ENCODE measurements at regions not wholly inside any gene's neighbourhood (a gene's known extent, or its start where the extent isn't known, plus 50 kb on each side); places are given as distances from the start of the nearest gene placed in this dataset.

DNA sequence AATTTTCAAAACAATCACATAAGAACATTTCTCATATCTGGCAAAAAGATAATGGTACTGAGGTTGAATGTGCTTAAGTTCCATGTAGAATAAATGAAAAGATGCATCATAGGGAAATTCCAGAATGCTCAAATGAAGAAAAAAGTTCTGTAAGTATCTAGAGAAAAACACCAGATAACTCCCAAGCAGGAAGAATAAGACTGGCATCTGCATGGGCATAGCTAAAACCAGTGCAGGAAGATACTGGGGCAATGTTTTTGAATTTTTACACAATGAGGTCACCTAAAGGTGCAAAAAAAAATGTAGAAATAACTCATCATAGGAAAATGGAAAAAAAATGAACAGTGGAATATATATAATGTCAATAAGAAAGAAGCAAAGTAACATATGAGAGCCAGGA is 275.2 kb downstream of the BAMBI start:
- Mint-ChIP-seq H3K27ac (no peak overlapping the region), H3K36me3 (ENCODE audit: low read depth) (no peaks in the 10 kb centered on the region), H3K4me3 (no peak overlapping the region), H3K9me3 (peaks cover 2% of the 10 kb centered on the region), H3K27me3 (ENCODE audit: low read depth) (peaks cover 34% of the 10 kb centered on the region), H3K4me1 (ENCODE audit: low read depth) (no peaks in the 10 kb centered on the region)
- CTCF ChIA-PET: no interaction called here
- DNase-seq: no peak
- intact Hi-C loops (cut with micrococcal nuclease): no loop called here

GRCh38 chr10:28954211-28954610 is 276.9 kb downstream of the BAMBI start:
- Mint-ChIP-seq H3K27ac (no peak overlapping the region), H3K4me3 (no peak overlapping the region), H3K27me3 (ENCODE audit: low read depth) (peaks cover 31% of the 10 kb centered on the region), H3K9me3 (peaks cover 5% of the 10 kb centered on the region), H3K36me3 (ENCODE audit: low read depth) (no peaks in the 10 kb centered on the region), H3K4me1 (ENCODE audit: low read depth) (no peaks in the 10 kb centered on the region)
- CTCF ChIA-PET: no interaction called here
- DNase-seq: no peak
- intact Hi-C loops (cut with micrococcal nuclease): no loop called here

DNA sequence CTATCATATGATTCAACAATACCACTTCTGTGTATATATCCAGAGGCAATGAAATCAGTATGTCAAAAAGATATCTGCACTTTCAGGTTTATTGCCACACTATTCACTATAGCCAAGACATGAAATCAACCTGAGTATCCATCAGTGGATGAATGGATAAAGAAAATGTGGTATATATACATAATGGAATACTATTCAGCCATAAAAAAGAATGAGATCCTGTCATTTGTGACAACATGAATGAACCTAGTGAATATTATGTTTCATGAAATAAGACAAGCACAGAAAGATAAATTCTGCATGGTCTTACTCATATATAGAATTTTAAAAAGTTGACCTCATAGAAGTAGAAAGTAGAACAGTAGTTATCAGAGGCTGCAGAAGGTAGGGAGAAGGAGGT is 281.1 kb downstream of the BAMBI start:
- Mint-ChIP-seq H3K4me3 (no peak overlapping the region), H3K27me3 (ENCODE audit: low read depth) (peaks cover 12% of the 10 kb centered on the region), H3K36me3 (ENCODE audit: low read depth) (no peaks in the 10 kb centered on the region), H3K27ac (no peak overlapping the region), H3K9me3 (peaks cover 3% of the 10 kb centered on the region), H3K4me1 (ENCODE audit: low read depth) (no peaks in the 10 kb centered on the region)
- intact Hi-C loops (cut with micrococcal nuclease): no loop called here
- CTCF ChIA-PET: no interaction called here
- DNase-seq: no peak

- Mint-ChIP-seq H3K4me3 (no peak overlapping the region), H3K27me3 (ENCODE audit: low read depth) (peaks cover 9% of the 10 kb centered on the region), H3K27ac (no peak overlapping the region), H3K4me1 (ENCODE audit: low read depth) (no peaks in the 10 kb centered on the region), H3K9me3 (peaks cover 3% of the 10 kb centered on the region), H3K36me3 (ENCODE audit: low read depth) (no peaks in the 10 kb centered on the region)
- CTCF ChIA-PET: no interaction called here
- DNase-seq: no peak
- intact Hi-C loops (cut with micrococcal nuclease): no loop called here
These were observed 282.7 kb downstream of the BAMBI start for GRCh38 chr10:28959850-28960501.

DNA sequence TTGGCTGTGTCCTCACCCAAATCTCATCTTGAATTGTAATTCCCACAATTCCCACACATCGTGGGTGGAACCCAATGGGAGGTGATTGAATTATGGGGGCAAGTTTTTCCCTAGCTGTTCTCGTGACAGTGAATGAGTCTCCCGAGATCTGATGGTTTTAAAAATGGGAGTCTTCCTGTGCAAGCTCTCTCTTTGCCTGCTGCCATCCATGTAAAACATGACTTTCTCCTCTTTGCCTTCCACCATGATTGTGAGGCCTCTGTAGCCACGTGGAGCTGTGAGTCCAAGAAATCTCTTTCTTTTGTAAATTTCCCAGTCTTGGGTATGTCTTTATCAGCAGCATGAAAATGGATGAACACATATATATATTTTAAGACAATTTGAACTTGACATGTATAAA is 285.4 kb downstream of the BAMBI start:
- Mint-ChIP-seq H3K9me3 (peaks cover 3% of the 10 kb centered on the region), H3K27ac (no peak overlapping the region), H3K36me3 (ENCODE audit: low read depth) (no peaks in the 10 kb centered on the region), H3K27me3 (ENCODE audit: low read depth) (peaks cover 3% of the 10 kb centered on the region), H3K4me3 (no peak overlapping the region), H3K4me1 (ENCODE audit: low read depth) (no peaks in the 10 kb centered on the region)
- CTCF ChIA-PET: no interaction called here
- DNase-seq: no peak
- intact Hi-C loops (cut with micrococcal nuclease): no loop called here

DNA sequence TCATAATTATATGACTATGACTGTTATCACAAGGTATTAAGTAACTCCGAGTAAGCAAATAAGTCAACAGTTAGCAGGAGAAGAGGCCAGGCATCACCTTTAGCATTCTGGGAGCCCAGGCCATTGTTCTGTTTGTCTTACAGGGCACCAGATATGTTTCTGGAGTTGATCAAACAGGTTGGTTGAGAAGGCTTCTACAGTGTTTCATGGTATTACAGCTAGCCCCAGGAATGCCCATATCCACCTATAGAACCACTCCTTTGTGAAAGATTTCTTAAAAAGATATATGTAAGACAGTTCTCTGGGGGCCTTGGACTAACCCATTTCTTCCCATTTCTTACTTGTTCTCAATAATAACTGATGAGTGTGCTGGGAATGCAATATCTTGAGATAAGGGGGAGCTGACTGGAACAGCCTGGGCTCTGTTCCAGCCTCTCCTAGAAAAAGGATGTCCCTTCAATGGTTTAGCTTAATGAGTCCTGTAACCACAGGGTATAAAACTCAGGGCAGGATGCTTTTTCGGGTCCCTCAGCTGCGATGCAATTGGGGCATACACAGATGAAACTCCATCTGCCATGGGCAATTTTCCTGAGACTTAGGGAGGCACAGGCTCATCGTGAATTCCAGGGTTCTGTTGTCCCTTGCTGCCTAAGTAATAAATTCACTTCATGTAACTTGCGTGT is 286.4 kb downstream of the BAMBI start:
- CTCF ChIA-PET: interaction anchor here (0.6 kb wide), 1 partner anchor 21 kb away, joined by 3 read pairs; no protein-coding TSS in a partner anchor
- H3K9me3 Mint-ChIP-seq: peaks cover 1% of the 10 kb centered on the region
- DNase-seq: no peak
- no peaks in the 10 kb centered on the region for H3K36me3 Mint-ChIP-seq (ENCODE audit: low read depth)
- H3K4me1 Mint-ChIP-seq (ENCODE audit: low read depth): no peaks in the 10 kb centered on the region
- H3K4me3 Mint-ChIP-seq: no peak overlapping the region
- intact Hi-C loops (cut with micrococcal nuclease): no loop called here
- H3K27ac Mint-ChIP-seq: no peak overlapping the region
- peaks cover 3% of the 10 kb centered on the region for H3K27me3 Mint-ChIP-seq (ENCODE audit: low read depth)

DNA sequence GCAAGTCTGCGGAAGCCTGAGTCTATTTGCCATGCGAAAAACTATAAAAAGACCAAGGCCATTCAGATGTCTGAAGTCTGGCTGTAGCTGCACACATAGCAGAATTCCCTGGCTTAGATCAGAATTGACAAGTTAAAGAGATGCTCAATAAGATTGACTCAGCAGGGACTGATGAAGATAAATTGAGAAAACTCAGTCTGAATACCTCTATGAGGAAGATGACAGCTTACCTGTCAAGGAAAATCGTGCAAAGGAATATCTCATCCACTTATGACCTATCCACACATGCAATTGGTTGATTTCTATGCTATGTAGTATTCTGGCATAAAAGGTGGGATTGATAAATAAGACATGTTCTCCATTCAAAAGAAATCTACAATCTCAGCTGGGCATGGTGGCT is 288.6 kb downstream of the BAMBI start:
- Mint-ChIP-seq H3K27ac (no peak overlapping the region), H3K9me3 (no peaks in the 10 kb centered on the region), H3K27me3 (ENCODE audit: low read depth) (no peaks in the 10 kb centered on the region), H3K4me3 (no peak overlapping the region), H3K36me3 (ENCODE audit: low read depth) (no peaks in the 10 kb centered on the region), H3K4me1 (ENCODE audit: low read depth) (no peaks in the 10 kb centered on the region)
- no peak for DNase-seq
- intact Hi-C loops (cut with micrococcal nuclease): no loop called here
- CTCF ChIA-PET: interaction anchor here (0.6 to 1.1 kb wide), 2 partner anchors 17 to 321 kb away, joined by 3 read pairs; no protein-coding TSS in a partner anchor

DNA sequence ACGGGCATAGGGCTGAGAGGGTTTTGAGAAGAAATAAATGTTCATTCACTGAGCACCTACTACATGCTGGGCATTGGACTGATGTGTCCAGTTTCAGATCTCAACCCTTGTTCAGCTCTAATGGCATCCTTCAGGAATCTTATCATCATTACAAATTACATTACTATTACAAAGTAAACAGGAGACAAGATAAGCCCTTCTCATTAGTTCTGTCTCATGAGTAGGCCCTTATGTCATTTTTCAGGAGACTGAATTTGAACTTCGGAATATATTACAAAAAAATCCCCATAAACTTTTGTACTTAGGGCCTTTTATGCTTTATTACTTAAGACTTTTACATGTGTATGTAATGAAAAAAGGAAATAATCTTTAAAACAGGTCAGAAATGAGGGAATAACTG is 289.7 kb downstream of the BAMBI start:
- Mint-ChIP-seq H3K27ac (no peak overlapping the region), H3K9me3 (no peaks in the 10 kb centered on the region), H3K27me3 (ENCODE audit: low read depth) (no peaks in the 10 kb centered on the region), H3K4me1 (ENCODE audit: low read depth) (no peaks in the 10 kb centered on the region), H3K4me3 (no peak overlapping the region), H3K36me3 (ENCODE audit: low read depth) (no peaks in the 10 kb centered on the region)
- no peak for DNase-seq
- CTCF ChIA-PET: no interaction called here
- intact Hi-C loops (cut with micrococcal nuclease): no loop called here

DNA sequence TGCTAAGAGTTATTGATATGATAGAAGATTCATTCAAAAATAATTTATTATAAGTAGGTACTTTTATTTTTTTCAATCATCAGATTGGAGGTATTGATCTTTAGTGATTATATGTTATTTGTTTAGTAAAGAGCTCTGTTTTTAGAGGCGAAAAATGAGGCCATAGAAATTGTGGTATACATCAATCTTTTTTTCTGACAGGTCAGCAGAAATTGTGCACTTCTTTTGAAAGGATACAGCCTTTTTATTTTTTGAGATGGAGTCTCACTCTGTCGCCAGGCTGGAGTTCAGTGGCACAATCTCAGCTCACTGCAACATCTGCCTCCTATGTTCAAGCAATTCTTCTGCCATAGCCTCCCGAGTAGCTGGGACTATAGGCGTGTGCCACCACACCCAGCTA is 292.1 kb downstream of the BAMBI start:
- DNase-seq: no peak
- no peaks in the 10 kb centered on the region for H3K36me3 Mint-ChIP-seq (ENCODE audit: low read depth)
- no peak overlapping the region for H3K27ac Mint-ChIP-seq
- no peaks in the 10 kb centered on the region for H3K4me1 Mint-ChIP-seq (ENCODE audit: low read depth)
- CTCF ChIA-PET: interaction anchor here (0.5 kb wide), 1 partner anchor 12 kb away, joined by 3 read pairs; no protein-coding TSS in a partner anchor
- no peaks in the 10 kb centered on the region for H3K27me3 Mint-ChIP-seq (ENCODE audit: low read depth)
- H3K4me3 Mint-ChIP-seq: no peak overlapping the region
- intact Hi-C loops (cut with micrococcal nuclease): no loop called here
- no peaks in the 10 kb centered on the region for H3K9me3 Mint-ChIP-seq

GRCh38 chr10:28970231-28970630 is 292.9 kb downstream of the BAMBI start:
- H3K4me1 Mint-ChIP-seq (ENCODE audit: low read depth): no peaks in the 10 kb centered on the region
- no peaks in the 10 kb centered on the region for H3K9me3 Mint-ChIP-seq
- no peak overlapping the region for H3K27ac Mint-ChIP-seq
- H3K36me3 Mint-ChIP-seq (ENCODE audit: low read depth): no peaks in the 10 kb centered on the region
- intact Hi-C loops (cut with micrococcal nuclease): no loop called here
- no peak for DNase-seq
- H3K4me3 Mint-ChIP-seq: no peak overlapping the region
- CTCF ChIA-PET: no interaction called here
- H3K27me3 Mint-ChIP-seq (ENCODE audit: low read depth): no peaks in the 10 kb centered on the region

GRCh38 chr10:28971255-28971654 is 293.9 kb downstream of the BAMBI start:
- no peaks in the 10 kb centered on the region for H3K9me3 Mint-ChIP-seq

DNA sequence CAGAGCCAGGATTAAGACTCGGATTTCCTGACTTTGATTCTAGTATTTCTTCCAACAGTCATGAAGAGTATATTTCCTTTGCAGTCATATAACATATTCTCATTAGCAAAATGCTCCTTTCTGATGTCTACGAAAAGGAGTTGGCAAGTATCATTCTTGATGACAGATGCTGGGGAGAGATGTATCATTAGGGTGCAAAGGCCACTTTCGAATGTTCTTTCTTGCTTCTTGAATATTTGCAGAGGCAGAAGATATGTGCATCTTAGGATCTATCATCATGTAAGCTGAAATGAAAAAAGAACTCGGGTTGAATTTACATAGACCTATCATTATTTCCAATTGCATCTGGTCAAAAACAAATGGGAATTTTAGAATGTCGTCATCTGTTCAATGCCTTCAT is 294.4 kb downstream of the BAMBI start:
- CTCF ChIA-PET: interaction anchor here (0.6 kb wide), 1 partner anchor 306 kb away, joined by 4 read pairs; no protein-coding TSS in a partner anchor
- no peaks in the 10 kb centered on the region for H3K9me3 Mint-ChIP-seq
- intact Hi-C loops (cut with micrococcal nuclease): no loop called here

More at GRCh38 chr10:28971255-28971654, 293.9 kb downstream of the BAMBI start:
- intact Hi-C loops (cut with micrococcal nuclease): no loop called here
- H3K4me3 Mint-ChIP-seq: no peak overlapping the region
- H3K36me3 Mint-ChIP-seq (ENCODE audit: low read depth): no peaks in the 10 kb centered on the region
- no peak for DNase-seq
- H3K27ac Mint-ChIP-seq: no peak overlapping the region
- CTCF ChIA-PET: interaction anchor here (0.6 kb wide), 1 partner anchor 305 kb away, joined by 4 read pairs; no protein-coding TSS in a partner anchor
- peaks cover 2% of the 10 kb centered on the region for H3K27me3 Mint-ChIP-seq (ENCODE audit: low read depth)
- no peaks in the 10 kb centered on the region for H3K4me1 Mint-ChIP-seq (ENCODE audit: low read depth)

DNA sequence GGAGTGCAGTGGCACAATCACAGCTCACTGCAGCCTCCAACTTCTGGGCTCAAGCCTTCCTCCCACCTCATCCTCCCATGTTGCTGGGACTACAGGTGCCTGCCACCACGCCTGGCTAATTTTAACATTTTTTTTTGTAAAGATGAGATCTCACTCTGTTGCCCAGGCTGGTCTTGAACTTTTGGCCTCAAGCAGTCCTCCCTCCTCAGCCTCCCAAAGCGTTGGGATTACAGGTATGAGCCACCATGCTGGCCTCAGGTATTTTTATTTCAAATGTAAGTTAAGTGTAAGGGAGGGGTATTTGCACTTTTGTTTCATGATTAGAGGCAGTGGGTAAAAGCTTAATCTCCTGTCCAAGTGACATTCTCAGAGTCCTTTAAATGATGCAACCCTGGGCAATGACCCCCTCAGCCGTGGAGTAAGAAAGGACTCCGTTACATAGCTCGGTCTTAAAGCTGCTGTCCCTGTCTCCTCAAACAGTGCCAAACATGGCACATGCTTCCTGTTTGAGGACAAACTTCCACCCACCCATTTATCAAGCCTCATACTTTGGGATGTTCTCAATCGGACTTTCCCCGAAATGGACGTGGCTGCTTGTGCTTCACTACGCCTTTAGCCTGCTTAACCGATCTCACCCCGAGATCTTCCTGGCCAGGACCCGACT is 296.1 kb downstream of the BAMBI start:
- CTCF ChIA-PET: no interaction called here
- H3K27ac Mint-ChIP-seq: no peak overlapping the region
- peaks cover 4% of the 10 kb centered on the region for H3K9me3 Mint-ChIP-seq
- no peaks in the 10 kb centered on the region for H3K36me3 Mint-ChIP-seq (ENCODE audit: low read depth)
- H3K27me3 Mint-ChIP-seq (ENCODE audit: low read depth): peaks cover 7% of the 10 kb centered on the region
- H3K4me3 Mint-ChIP-seq: no peak overlapping the region
- no peaks in the 10 kb centered on the region for H3K4me1 Mint-ChIP-seq (ENCODE audit: low read depth)
- DNase-seq: no peak
- intact Hi-C loops (cut with micrococcal nuclease): no loop called here

More for the DNA sequence above, 294.4 kb downstream of the BAMBI start:
- no peak for DNase-seq
- Mint-ChIP-seq H3K36me3 (ENCODE audit: low read depth) (no peaks in the 10 kb centered on the region), H3K4me1 (ENCODE audit: low read depth) (no peaks in the 10 kb centered on the region), H3K27ac (no peak overlapping the region), H3K27me3 (ENCODE audit: low read depth) (peaks cover 2% of the 10 kb centered on the region), H3K4me3 (no peak overlapping the region)

All from activated naive CD4-positive, alpha-beta T cell treated with anti-CD3 and anti-CD28 coated beads for 36 hours (primary cell).